Endothelial cell of umbilical vein (primary cell): ENCODE measurements at regions not wholly inside any gene's neighbourhood (a gene's known extent, or its start where the extent isn't known, plus 50 kb on each side); places are given as distances from the start of the nearest gene placed in this dataset.

Experiments used
- BruUV-seq: library from RNA; stranded (reverse); fragments of 400-500 nt; replicated peaks from 2 replicates; lab custom pipeline; 2021; lab: Mats Ljungman, UMichigan
- CTCF ChIA-PET: fragments of 300-600, 350-600 bp; sonication (Branson Sonifier 250); formaldehyde crosslinking; loops from one replicate; lab custom pipeline; 2021; ENCODE audit warnings: antibody characterized with exemption, inconsistent platforms; lab: Charles Lee
- POLR2A ChIA-PET: fragments of 300-600, 350-600 bp; sonication (Branson Sonifier 250); formaldehyde crosslinking; loops from one replicate; lab custom pipeline; 2021; ENCODE audit warnings: antibody characterized with exemption, inconsistent platforms; lab: Charles Lee
- DNase-seq: peaks from one replicate; pipeline ENCODE4 v3.0.0-alpha.2; 2011; ENCODE audit warnings: low read depth, low spot score
- FAIRE-seq: peaks from 2 replicates; lab custom pipeline; 2011; peaks lifted over from hg19 to GRCh38; lab: Jason Lieb, UNC
- H2AFZ ChIP-seq: 2 replicates; pipeline ENCODE4 v1.6.0; 2012; ENCODE audit warnings: low read depth, low read length, control low read depth, inconsistent platforms
- H3K27ac ChIP-seq: 2 replicates; pipeline ENCODE4 v1.5.1; 2011; ENCODE audit warnings: low read depth, mild to moderate bottlenecking, control low read depth, low read length, moderate library complexity; ENCODE audit not compliant: insufficient read depth
- H3K27me3 ChIP-seq, 2 experiments: 2 replicates each; pipeline versions ENCODE4 v1.6.0 to v1.6.1; 2011; ENCODE audit warnings: low read length in 2 of 2, mixed read lengths in 1 of 2; ENCODE audit not compliant: control insufficient read depth in 2 of 2, insufficient read depth in 2 of 2
- H3K36me3 ChIP-seq, 2 experiments: 2 replicates in 1 of 2; 3 replicates in 1 of 2; pipeline ENCODE4 v1.5.1; 2011; ENCODE audit warnings: low read length in 2 of 2, mild to moderate bottlenecking in 1 of 2, moderate library complexity in 1 of 2; ENCODE audit not compliant: control insufficient read depth in 2 of 2, insufficient read depth in 2 of 2; ENCODE audit errors: extremely low read depth in 1 of 2
- H3K4me1 ChIP-seq: 3 replicates; pipeline ENCODE4 v1.5.1; 2011; ENCODE audit warnings: mild to moderate bottlenecking, low read length; ENCODE audit not compliant: control insufficient read depth, insufficient read depth; ENCODE audit errors: extremely low read depth
- H3K4me2 ChIP-seq: 2 replicates; pipeline ENCODE4 v1.6.1; 2011; ENCODE audit warnings: low read length, control low read depth, mixed read lengths; ENCODE audit not compliant: insufficient read depth
- H3K4me3 ChIP-seq, 3 experiments: fragments of 200-600 bp in 1 of 3; sonication (generic), shearing (Covaris generic) in 1 of 3; replicated peaks in 1 of 3; 2 replicates each; pipeline ENCODE4 v1.5.1; 2011 to 2016; ENCODE audit warnings: control low read depth in 3 of 3, low read length in 3 of 3, mild to moderate bottlenecking in 2 of 3, inconsistent platforms in 1 of 3, low read depth in 1 of 3, moderate library complexity in 1 of 3; ENCODE audit not compliant: insufficient read depth in 1 of 3
- H3K79me2 ChIP-seq: 2 replicates; pipeline ENCODE4 v1.6.0; 2012; ENCODE audit warnings: low read length, inconsistent platforms; ENCODE audit not compliant: control insufficient read depth, insufficient read depth
- H3K9ac ChIP-seq: replicated peaks from 2 replicates; pipeline ENCODE3; 2011; ENCODE audit warnings: low read length, control low read depth; ENCODE audit not compliant: insufficient read depth; ENCODE audit errors: extremely low read depth
- H3K9me1 ChIP-seq: replicated peaks from 3 replicates; pipeline ENCODE4 v1.6.0; 2011; ENCODE audit warnings: mild to moderate bottlenecking, low read length; ENCODE audit not compliant: control insufficient read depth, insufficient read depth; ENCODE audit errors: extremely low read depth
- H3K9me3 ChIP-seq: replicated peaks from 2 replicates; pipeline ENCODE4 v1.5.1; 2012; ENCODE audit warnings: low read length, inconsistent platforms; ENCODE audit not compliant: control insufficient read depth, insufficient read depth
- H4K20me1 ChIP-seq: replicated peaks from 2 replicates; pipeline ENCODE3; 2011; ENCODE audit warnings: mild to moderate bottlenecking, low read length; ENCODE audit not compliant: control insufficient read depth, insufficient read depth; ENCODE audit errors: extremely low read depth
- CTCF ChIP-seq, 2 donors: IDR thresholded peaks; 1 replicate in 1 of 2; 2 replicates in 1 of 2; pipeline ENCODE4 v1.5.1; 2011; ENCODE audit warnings: low read length in 2 of 2, mild to moderate bottlenecking in 2 of 2, moderate library complexity in 2 of 2, control low read depth in 1 of 2, inconsistent platforms in 1 of 2, low read depth in 1 of 2; ENCODE audit not compliant: insufficient read depth in 1 of 2; ENCODE audit errors: extremely low read depth in 1 of 2
- EZH2 ChIP-seq: IDR thresholded peaks from 2 replicates; pipeline ENCODE4 v1.6.1; 2012; ENCODE audit warnings: borderline replicate concordance, low read depth, mild to moderate bottlenecking, moderate library complexity, low read length, inconsistent platforms; ENCODE audit not compliant: severe bottlenecking
- FOS ChIP-seq: IDR thresholded peaks from 2 replicates; pipeline ENCODE4 v1.6.1; 2011; ENCODE audit warnings: mild to moderate bottlenecking, low read length, moderate library complexity, borderline replicate concordance; ENCODE audit not compliant: insufficient read depth
- GATA2 ChIP-seq: IDR thresholded peaks from 2 replicates; pipeline ENCODE4 v1.7.0; 2011; ENCODE audit warnings: low read depth, mild to moderate bottlenecking, moderate library complexity, mixed read lengths, low read length; ENCODE audit not compliant: insufficient read length, insufficient read depth
- JUN ChIP-seq: IDR thresholded peaks from 2 replicates; pipeline ENCODE4 v1.6.1; 2011; ENCODE audit warnings: borderline replicate concordance, low read depth; ENCODE audit not compliant: insufficient read length, insufficient read depth
- MAX ChIP-seq: IDR thresholded peaks from 2 replicates; pipeline ENCODE4 v1.6.1; 2011; ENCODE audit not compliant: insufficient read depth, insufficient read length
- MYC ChIP-seq: IDR thresholded peaks from one replicate; pipeline ENCODE4 v1.6.1; 2011; ENCODE audit warnings: mild to moderate bottlenecking, low read depth, low read length
- POLR2A ChIP-seq: IDR thresholded peaks from 2 replicates; pipeline ENCODE4 v1.6.1; 2012; ENCODE audit warnings: low read depth, mild to moderate bottlenecking, control low read depth, low read length
- POLR2AphosphoS5 ChIP-seq: IDR thresholded peaks from 2 replicates; pipeline ENCODE4 v1.6.1; 2012; ENCODE audit warnings: low read depth, mild to moderate bottlenecking, control low read depth, low read length, moderate library complexity; ENCODE audit not compliant: insufficient read depth
- dilution Hi-C: fragments of 300-500 bp; cut with MboI; formaldehyde crosslinking; loops from one replicate; pipeline ENCODE4 v1.15.0; 2019; ENCODE audit warnings: low sequenced_read_pairs; ENCODE audit not compliant: extremely low pct_ligation_motif_present
- intact Hi-C: fragments of 100-400 bp; cut with micrococcal nuclease; formaldehyde crosslinking; loops from one replicate; pipeline ENCODE4 v1.10.0; 2022

GRCh38 chr12:60281522-60281921 is 685.7 kb downstream of the SLC16A7 start:
- no peak for DNase-seq
- Histone ChIP-seq H4K20me1 (no peaks in the 10 kb centered on the region), H3K79me2 (no peaks in the 10 kb centered on the region), H3K4me2 (no peak overlapping the region), H3K9ac (no peak overlapping the region), H3K9me3 (no peaks in the 10 kb centered on the region), H3K36me3 (no peaks in the 10 kb centered on the region), H3K4me1 (peaks cover 17% of the 10 kb centered on the region), H3K4me3 (no peak overlapping the region), H2AFZ (no peak overlapping the region), H3K27me3 (no peaks in the 10 kb centered on the region), H3K27ac (no peak overlapping the region), H3K9me1 (no peaks in the 10 kb centered on the region)
- dilution Hi-C loops (no loop called here), intact Hi-C loops (no loop called here)
- CTCF ChIA-PET, result interaction anchor here (2.4 kb wide), 1 partner anchor 9 kb away, joined by 9 read pairs; no protein-coding TSS in a partner anchor
- POLR2A ChIA-PET, result no interaction called here
- BruUV-seq, result no TSS peak
- no peak for TF ChIP-seq JUN
- no peak for TF ChIP-seq EZH2
- TF ChIP-seq GATA2, result no peak
- no peak for TF ChIP-seq FOS
- no peak for TF ChIP-seq CTCF (IDR thresholded peaks at IDR 0.05; ENCODE audit: extremely low read depth in 1 of 2, insufficient read depth in 1 of 2, low read depth in 1 of 2, low read length in 2 of 2)
- TF ChIP-seq MYC, result no peak
- TF ChIP-seq MAX, result no peak
- TF ChIP-seq POLR2AphosphoS5, result no peak
- TF ChIP-seq POLR2A, result no peak
- FAIRE-seq, result no peak
